ENCODE measurements at regions not wholly inside any gene's neighbourhood (a gene's known extent, or its start where the extent isn't known, plus 50 kb on each side); places are given as distances from the start of the nearest gene placed in this dataset.

- DNase-seq (ENCODE audit: low read depth), result no peak
Observed at GRCh38 chr5:2291146-2291840, 408.6 kb upstream of the IRX4 start.

GRCh38 chr5:2289380-2289779 lies 406.7 kb upstream of the IRX4 start:
- no peak for DNase-seq (ENCODE audit: low read depth)

- DNase-seq (ENCODE audit: low read depth), result no peak
Observed at GRCh38 chr5:2288968-2289367, 406.2 kb upstream of the IRX4 start.

GRCh38 chr5:2288466-2288865 lies 405.7 kb upstream of the IRX4 start:
- DNase-seq (ENCODE audit: low read depth), result no peak

- DNase-seq (ENCODE audit: low read depth), result no peak
Observed at GRCh38 chr5:2286250-2286649, 403.5 kb upstream of the IRX4 start.

- no peak for DNase-seq (ENCODE audit: low read depth)
Observed at GRCh38 chr5:2284678-2285077, 402.0 kb upstream of the IRX4 start.

- no peak for DNase-seq (ENCODE audit: low read depth)
Observed at GRCh38 chr5:2283481-2284045, 400.8 kb upstream of the IRX4 start.

- DNase-seq (ENCODE audit: low read depth), result no peak
Observed at GRCh38 chr5:2282893-2283292, 400.2 kb upstream of the IRX4 start.

GRCh38 chr5:2282034-2282690 lies 399.4 kb upstream of the IRX4 start:
- DNase-seq (ENCODE audit: low read depth), result no peak

GRCh38 chr5:2281446-2281845 lies 398.7 kb upstream of the IRX4 start:
- no peak for DNase-seq (ENCODE audit: low read depth)

GRCh38 chr5:2280318-2280717 lies 397.6 kb upstream of the IRX4 start:
- DNase-seq (ENCODE audit: low read depth), result no peak

- no peak for DNase-seq (ENCODE audit: low read depth)
Observed at GRCh38 chr5:2278825-2279456, 396.2 kb upstream of the IRX4 start.

- no peak for DNase-seq (ENCODE audit: low read depth)
Observed at GRCh38 chr5:2277886-2278285, 395.2 kb upstream of the IRX4 start.

- DNase-seq (ENCODE audit: low read depth), result no peak
Observed at GRCh38 chr5:2276101-2276500, 393.4 kb upstream of the IRX4 start.

GRCh38 chr5:2272755-2273154 lies 390.0 kb upstream of the IRX4 start:
- no peak for DNase-seq (ENCODE audit: low read depth)

GRCh38 chr5:2272039-2272438 lies 389.3 kb upstream of the IRX4 start:
- no peak for DNase-seq (ENCODE audit: low read depth)

GRCh38 chr5:2271316-2271715 lies 388.6 kb upstream of the IRX4 start:
- no peak for DNase-seq (ENCODE audit: low read depth)

- DNase-seq (ENCODE audit: low read depth), result no peak
Observed at GRCh38 chr5:2270467-2270866, 387.7 kb upstream of the IRX4 start.

GRCh38 chr5:2269656-2270055 lies 386.9 kb upstream of the IRX4 start:
- no peak for DNase-seq (ENCODE audit: low read depth)

GRCh38 chr5:2267991-2268390 lies 385.3 kb upstream of the IRX4 start:
- DNase-seq (ENCODE audit: low read depth), result no peak

GRCh38 chr5:2266641-2267240 lies 384.0 kb upstream of the IRX4 start:
- no peak for DNase-seq (ENCODE audit: low read depth)

- no peak for DNase-seq (ENCODE audit: low read depth)
Observed at GRCh38 chr5:2265341-2265740, 382.6 kb upstream of the IRX4 start.

GRCh38 chr5:2263763-2264162 lies 381.0 kb upstream of the IRX4 start:
- no peak for DNase-seq (ENCODE audit: low read depth)

All from fibroblast of the conjunctiva (primary cell).